CD8-positive, alpha-beta memory T cell (primary cell): ENCODE measurements at regions not wholly inside any gene's neighbourhood (a gene's known extent, or its start where the extent isn't known, plus 50 kb on each side); places are given as distances from the start of the nearest gene placed in this dataset.
A peak's percentile ranks its signal among the peaks of the same experiment; 100 is the strongest.

Source experiments
- CTCF ChIA-PET: fragments of 350-600 bp; sonication (Branson Sonifier 250); formaldehyde crosslinking; loops from one replicate; lab custom pipeline; 2021; ENCODE audit warnings: antibody characterized with exemption; lab: Charles Lee
- POLR2A ChIA-PET: fragments of 350-600 bp; sonication (Branson Sonifier 250); formaldehyde crosslinking; loops from one replicate; lab custom pipeline; 2021; ENCODE audit warnings: antibody characterized with exemption; lab: Charles Lee
- DNase-seq, 5 donors: peaks; one replicate each; pipeline versions ENCODE4 v3.0.0 to v3.0.0-alpha.2; 2020 to 2022; ENCODE audit warnings: mixed read lengths in 1 of 5
- H3K27ac ChIP-seq: one replicate; pipeline ENCODE4 v1.7.0; 2013; ENCODE audit warnings: low read depth, mild to moderate bottlenecking, low read length, moderate library complexity
- H3K27me3 ChIP-seq: 2 replicates; pipeline ENCODE4 v1.7.0; 2013; ENCODE audit warnings: low read length, mild to moderate bottlenecking; ENCODE audit not compliant: insufficient read depth, poor library complexity, severe bottlenecking
- H3K36me3 ChIP-seq: 2 replicates; pipeline ENCODE4 v1.7.0; 2013; ENCODE audit warnings: mild to moderate bottlenecking, low read length, moderate library complexity; ENCODE audit not compliant: insufficient read depth
- H3K4me1 ChIP-seq: 2 replicates; pipeline ENCODE4 v1.7.0; 2013; ENCODE audit warnings: mild to moderate bottlenecking, low read length, moderate library complexity; ENCODE audit not compliant: insufficient read depth
- H3K4me3 ChIP-seq: 2 replicates; pipeline ENCODE4 v1.7.0; 2013; ENCODE audit warnings: mild to moderate bottlenecking, low read length
- H3K9me3 ChIP-seq: 2 replicates; pipeline ENCODE4 v1.7.0; 2013; ENCODE audit warnings: mild to moderate bottlenecking, low read length
- H3K27ac Mint-ChIP-seq, 8 donors: one replicate each; pipeline ENCODE4 v1.8.0; 2020 to 2021; ENCODE audit warnings: mixed read lengths in 8 of 8, mild to moderate bottlenecking in 6 of 8, inconsistent platforms in 3 of 8, moderate library complexity in 3 of 8
- H3K27me3 Mint-ChIP-seq, 2 donors: one replicate each; pipeline ENCODE4 v1.8.0; 2020 to 2021; ENCODE audit warnings: mixed read lengths in 2 of 2, mild to moderate bottlenecking in 1 of 2, moderate library complexity in 1 of 2
- H3K36me3 Mint-ChIP-seq, 3 donors: one replicate each; pipeline ENCODE4 v1.8.0; 2020 to 2021; ENCODE audit warnings: mixed read lengths in 3 of 3, inconsistent platforms in 1 of 3, mild to moderate bottlenecking in 1 of 3
- H3K4me1 Mint-ChIP-seq, 3 donors: one replicate each; pipeline ENCODE4 v1.8.0; 2020 to 2021; ENCODE audit warnings: mixed read lengths in 3 of 3, inconsistent platforms in 1 of 3, mild to moderate bottlenecking in 1 of 3
- H3K4me3 Mint-ChIP-seq, 7 donors: one replicate each; pipeline ENCODE4 v1.8.0; 2020 to 2021; ENCODE audit warnings: mixed read lengths in 7 of 7, mild to moderate bottlenecking in 6 of 7, moderate library complexity in 4 of 7, inconsistent platforms in 2 of 7
- H3K9me3 Mint-ChIP-seq, 5 donors: one replicate each; pipeline ENCODE4 v1.8.0; 2020 to 2022; ENCODE audit warnings: mixed read lengths in 5 of 5, mild to moderate bottlenecking in 3 of 5, moderate library complexity in 2 of 5, inconsistent platforms in 1 of 5

- Mint-ChIP-seq H3K27ac (no peak overlapping the region), H3K9me3 (peaks cover 2 to 14% (median 5%) of the 10 kb centered on the region in 5 donors), H3K4me3 (no peak overlapping the region), H3K27me3 (peaks cover 13 to 15% of the 10 kb centered on the region in 2 donors), H3K36me3 (no peaks in the 10 kb centered on the region), H3K4me1 (no peaks in the 10 kb centered on the region)
- no peak for DNase-seq
- Histone ChIP-seq H3K9me3 (no peaks in the 10 kb centered on the region), H3K4me1 (no peaks in the 10 kb centered on the region), H3K27ac (no peak overlapping the region), H3K36me3 (no peaks in the 10 kb centered on the region), H3K4me3 (no peak overlapping the region), H3K27me3 (no peaks in the 10 kb centered on the region)
- CTCF ChIA-PET: no interaction called here
- POLR2A ChIA-PET: no interaction called here
These were observed 363.8 kb downstream of the PMP22 start for GRCh38 chr17:14901376-14901775.

DNA sequence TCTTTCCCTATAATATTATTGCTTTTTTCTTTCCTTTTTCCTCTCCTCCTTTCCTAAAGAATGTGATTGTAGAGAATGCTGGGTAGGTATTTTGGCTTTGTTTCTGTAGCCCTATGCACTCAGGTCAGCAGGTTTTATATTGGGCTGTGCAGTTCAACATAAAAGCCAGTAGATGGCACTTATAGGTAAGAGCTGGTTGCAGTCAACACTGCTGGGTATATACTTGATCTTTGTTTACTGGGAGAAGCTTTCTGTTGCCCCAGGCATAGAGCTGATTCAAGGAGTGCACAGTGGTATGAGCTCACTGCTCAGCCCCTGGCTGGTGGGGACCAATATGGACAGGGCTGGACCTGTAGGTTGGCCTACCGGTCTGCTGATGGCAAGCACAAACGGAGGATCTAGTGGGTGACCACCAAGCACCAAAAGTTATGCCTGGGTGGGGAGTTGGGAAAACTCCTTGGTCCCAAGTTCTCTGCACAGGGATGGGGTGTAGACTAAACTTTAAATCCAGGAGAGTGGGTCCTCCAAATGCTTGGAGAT lies 378.9 kb downstream of the PMP22 start:
- ChIA-PET CTCF (no interaction called here), POLR2A (no interaction called here)

GRCh38 chr17:14882131-14882530 lies 383.0 kb downstream of the PMP22 start:
- Histone ChIP-seq H3K36me3 (no peaks in the 10 kb centered on the region), H3K27me3 (no peaks in the 10 kb centered on the region), H3K4me1 (no peaks in the 10 kb centered on the region), H3K27ac (no peak overlapping the region), H3K9me3 (peaks cover 8% of the 10 kb centered on the region), H3K4me3 (no peak overlapping the region)
- H3K27me3 Mint-ChIP-seq: peaks cover 6 to 24% of the 10 kb centered on the region in 2 donors
- POLR2A ChIA-PET: no interaction called here
- peaks cover 12 to 28% (median 26%) of the 10 kb centered on the region in 5 donors for H3K9me3 Mint-ChIP-seq
- peaks cover 0 to 6% (median 1%) of the 10 kb centered on the region in 3 donors for H3K36me3 Mint-ChIP-seq
- H3K27ac Mint-ChIP-seq: no peak overlapping the region
- CTCF ChIA-PET: no interaction called here
- H3K4me3 Mint-ChIP-seq: no peak overlapping the region
- no peak for DNase-seq
- no peaks in the 10 kb centered on the region for H3K4me1 Mint-ChIP-seq

More for the DNA sequence above, 378.9 kb downstream of the PMP22 start:
- no peaks in the 10 kb centered on the region for H3K4me1 ChIP-seq
- no peaks in the 10 kb centered on the region for H3K27me3 ChIP-seq
- peaks cover 8% of the 10 kb centered on the region for H3K9me3 ChIP-seq
- H3K27me3 Mint-ChIP-seq: peaks cover 12 to 37% of the 10 kb centered on the region in 2 donors
- DNase-seq: no peak
- H3K4me3 Mint-ChIP-seq: no peak overlapping the region
- peaks cover 0 to 6% (median 1%) of the 10 kb centered on the region in 3 donors for H3K36me3 Mint-ChIP-seq
- no peaks in the 10 kb centered on the region for H3K4me1 Mint-ChIP-seq
- no peak overlapping the region for H3K4me3 ChIP-seq
- peaks cover 17 to 41% (median 37%) of the 10 kb centered on the region in 5 donors for H3K9me3 Mint-ChIP-seq
- no peak overlapping the region for H3K27ac ChIP-seq
- no peaks in the 10 kb centered on the region for H3K36me3 ChIP-seq
- H3K27ac Mint-ChIP-seq: peak overlapping the region in 1 of 8 donors; percentile 80

GRCh38 chr17:14875557-14876412 lies 389.3 kb downstream of the PMP22 start:
- POLR2A ChIA-PET: interaction anchor here (0.5 kb wide), 1 partner anchor 149 kb away, joined by 3 read pairs; no protein-coding TSS in a partner anchor
- no peaks in the 10 kb centered on the region for H3K27me3 ChIP-seq
- H3K4me1 Mint-ChIP-seq: no peaks in the 10 kb centered on the region
- H3K9me3 ChIP-seq: no peaks in the 10 kb centered on the region
- CTCF ChIA-PET: no interaction called here
- H3K27ac ChIP-seq: no peak overlapping the region
- H3K9me3 Mint-ChIP-seq: no peaks in the 10 kb centered on the region
- H3K4me1 ChIP-seq: no peaks in the 10 kb centered on the region
- H3K36me3 Mint-ChIP-seq: no peaks in the 10 kb centered on the region
- H3K27me3 Mint-ChIP-seq: peaks cover 5 to 7% of the 10 kb centered on the region in 2 donors
- no peak overlapping the region for H3K4me3 ChIP-seq
- H3K36me3 ChIP-seq: no peaks in the 10 kb centered on the region
- no peak for DNase-seq
- H3K27ac Mint-ChIP-seq: no peak overlapping the region
- no peak overlapping the region for H3K4me3 Mint-ChIP-seq

GRCh38 chr17:14873996-14874395 lies 391.1 kb downstream of the PMP22 start:
- CTCF ChIA-PET: no interaction called here

GRCh38 chr17:14873540-14873939 lies 391.6 kb downstream of the PMP22 start:
- POLR2A ChIA-PET: no interaction called here

More at GRCh38 chr17:14873996-14874395, 391.1 kb downstream of the PMP22 start:
- Mint-ChIP-seq H3K4me1 (no peaks in the 10 kb centered on the region), H3K4me3 (no peak overlapping the region), H3K36me3 (no peaks in the 10 kb centered on the region), H3K27ac (no peak overlapping the region), H3K27me3 (peaks cover 5 to 7% of the 10 kb centered on the region in 2 donors), H3K9me3 (no peaks in the 10 kb centered on the region)
- Histone ChIP-seq H3K9me3 (no peaks in the 10 kb centered on the region), H3K4me3 (no peak overlapping the region), H3K27ac (no peak overlapping the region), H3K27me3 (no peaks in the 10 kb centered on the region), H3K36me3 (no peaks in the 10 kb centered on the region), H3K4me1 (no peaks in the 10 kb centered on the region)
- POLR2A ChIA-PET: no interaction called here
- no peak for DNase-seq

GRCh38 chr17:14871921-14872320 lies 393.2 kb downstream of the PMP22 start:
- CTCF ChIA-PET: no interaction called here
- no peaks in the 10 kb centered on the region for H3K9me3 ChIP-seq
- Mint-ChIP-seq H3K4me1 (no peaks in the 10 kb centered on the region), H3K27ac (no peak overlapping the region), H3K27me3 (peaks cover 5 to 16% of the 10 kb centered on the region in 2 donors), H3K36me3 (no peaks in the 10 kb centered on the region), H3K9me3 (no peaks in the 10 kb centered on the region), H3K4me3 (no peak overlapping the region)
- POLR2A ChIA-PET: no interaction called here
- H3K27me3 ChIP-seq: no peaks in the 10 kb centered on the region
- no peak for DNase-seq
- H3K27ac ChIP-seq: no peak overlapping the region
- H3K36me3 ChIP-seq: no peaks in the 10 kb centered on the region
- no peak overlapping the region for H3K4me3 ChIP-seq
- no peaks in the 10 kb centered on the region for H3K4me1 ChIP-seq

More at GRCh38 chr17:14873540-14873939, 391.6 kb downstream of the PMP22 start:
- Mint-ChIP-seq H3K36me3 (no peaks in the 10 kb centered on the region), H3K4me3 (no peak overlapping the region), H3K9me3 (no peaks in the 10 kb centered on the region), H3K27ac (no peak overlapping the region), H3K27me3 (peaks cover 5 to 7% of the 10 kb centered on the region in 2 donors), H3K4me1 (no peaks in the 10 kb centered on the region)
- no peaks in the 10 kb centered on the region for H3K27me3 ChIP-seq
- H3K4me3 ChIP-seq: no peak overlapping the region
- no peaks in the 10 kb centered on the region for H3K9me3 ChIP-seq
- H3K27ac ChIP-seq: no peak overlapping the region
- no peaks in the 10 kb centered on the region for H3K36me3 ChIP-seq
- CTCF ChIA-PET: no interaction called here
- DNase-seq: no peak
- no peaks in the 10 kb centered on the region for H3K4me1 ChIP-seq

- H3K4me1 Mint-ChIP-seq: no peaks in the 10 kb centered on the region
- Histone ChIP-seq H3K4me1 (no peaks in the 10 kb centered on the region), H3K36me3 (no peaks in the 10 kb centered on the region), H3K9me3 (no peaks in the 10 kb centered on the region), H3K27ac (no peak overlapping the region), H3K4me3 (no peak overlapping the region), H3K27me3 (no peaks in the 10 kb centered on the region)
- no peaks in the 10 kb centered on the region for H3K36me3 Mint-ChIP-seq
- H3K27me3 Mint-ChIP-seq: peaks cover 0 to 9% of the 10 kb centered on the region in 2 donors
- no peak overlapping the region for H3K27ac Mint-ChIP-seq
- ChIA-PET POLR2A (no interaction called here), CTCF (no interaction called here)
- peaks cover 0 to 2% (median 0%) of the 10 kb centered on the region in 5 donors for H3K9me3 Mint-ChIP-seq
- H3K4me3 Mint-ChIP-seq: no peak overlapping the region
- no peak for DNase-seq
These were observed 398.9 kb downstream of the PMP22 start for GRCh38 chr17:14866266-14866665.
